NCI-H2196 treated with DMSO at 0.1 percent for 48 hours (cell line): ENCODE measurements at regions not wholly inside any gene's neighbourhood (a gene's known extent, or its start where the extent isn't known, plus 50 kb on each side); places are given as distances from the start of the nearest gene placed in this dataset.

Experiments used
- DNase-seq: peaks from one replicate; lab custom pipeline; 2025; ENCODE audit not compliant: unreplicated experiment; lab: John Stamatoyannopoulos, UW

- DNase-seq, result no peak
Observed at GRCh38 chr6:163834226-163834970, 419.9 kb downstream of the QKI start.

DNA sequence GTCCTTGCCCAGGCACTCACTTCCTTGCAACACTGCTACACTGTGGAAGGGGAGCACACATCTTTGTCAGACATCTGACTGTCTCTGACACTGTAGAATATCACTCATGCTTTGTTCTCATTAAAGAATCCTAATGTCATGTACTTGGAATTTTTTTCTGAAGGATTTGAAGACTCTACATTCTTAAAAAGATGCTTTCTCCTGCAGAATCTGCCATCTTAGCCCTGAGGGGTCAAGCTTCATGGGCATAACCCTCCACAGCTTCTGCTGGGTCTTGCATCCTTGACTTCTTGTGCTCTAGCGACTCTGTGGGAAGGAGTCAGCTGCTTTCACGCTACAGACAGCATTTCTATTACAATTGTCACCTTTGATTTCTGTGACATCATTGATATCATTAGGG lies 417.2 kb downstream of the QKI start:
- no peak for DNase-seq

DNA sequence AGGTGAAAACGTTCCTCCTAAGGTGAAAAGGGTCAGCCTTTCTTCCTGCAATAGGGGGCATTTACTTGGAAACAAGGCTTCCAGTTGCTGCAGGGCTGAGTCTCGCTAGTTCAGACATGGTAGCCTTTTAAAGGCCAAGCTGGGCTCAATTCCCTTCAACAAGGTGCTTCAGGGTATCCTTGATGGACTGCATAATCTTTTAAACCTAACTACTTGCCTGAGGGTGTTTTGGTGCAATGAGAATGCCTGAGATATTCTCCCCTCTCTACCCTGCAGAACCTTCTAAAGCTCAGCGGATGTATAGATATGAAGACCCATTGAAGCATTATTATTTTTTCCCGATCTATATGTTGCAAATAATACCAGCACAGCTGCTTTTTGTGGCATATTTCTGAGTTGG lies 416.1 kb downstream of the QKI start:
- no peak for DNase-seq

- DNase-seq, result no peak
Observed at GRCh38 chr6:163828038-163828795, 413.7 kb downstream of the QKI start.

GRCh38 chr6:163827143-163827542 lies 412.6 kb downstream of the QKI start:
- no peak for DNase-seq

GRCh38 chr6:163826629-163827028 lies 412.1 kb downstream of the QKI start:
- DNase-seq, result no peak

- DNase-seq, result no peak
Observed at GRCh38 chr6:163825033-163825432, 410.5 kb downstream of the QKI start.

GRCh38 chr6:163823577-163823976 lies 409.1 kb downstream of the QKI start:
- no peak for DNase-seq

- no peak for DNase-seq
Observed at GRCh38 chr6:163820745-163821458, 406.4 kb downstream of the QKI start.

DNA sequence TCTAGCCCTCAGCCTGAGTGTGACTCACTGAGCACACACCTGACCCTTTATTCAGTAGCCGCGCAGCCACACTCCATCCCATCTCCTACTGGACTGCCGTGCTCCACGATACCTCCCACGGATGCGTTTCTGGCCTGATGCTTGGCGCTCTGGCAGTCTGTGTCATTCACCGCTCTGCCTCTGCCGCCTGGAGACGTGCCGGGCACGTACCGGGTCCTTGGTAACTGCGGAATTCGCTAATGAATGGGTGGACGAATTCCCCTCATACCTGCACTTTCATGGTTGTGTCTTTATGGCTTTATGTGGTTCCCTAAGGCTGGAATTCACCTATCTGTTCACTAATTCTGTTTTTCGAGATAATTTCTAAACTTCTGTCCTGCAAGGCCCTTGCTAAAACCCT lies 405.7 kb downstream of the QKI start:
- no peak for DNase-seq

DNA sequence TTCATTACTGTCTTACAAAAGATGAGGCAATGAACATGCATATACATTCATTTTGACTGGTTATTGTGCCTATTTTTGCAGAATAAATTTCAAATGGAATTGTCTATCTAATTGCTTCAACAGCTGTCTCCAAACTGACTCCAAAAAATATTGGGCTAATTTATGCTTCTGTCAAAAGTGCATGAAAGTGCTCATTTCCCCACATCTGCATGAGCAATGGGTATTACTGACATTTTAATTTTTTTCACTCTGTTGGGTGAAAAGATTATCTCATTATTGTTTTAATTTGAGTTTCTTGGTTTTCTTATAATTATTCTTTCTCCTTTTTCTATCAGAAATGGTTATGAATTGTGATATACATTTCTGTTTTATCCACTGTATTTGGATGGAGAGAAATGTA lies 404.2 kb downstream of the QKI start:
- DNase-seq, result no peak

- no peak for DNase-seq
Observed at GRCh38 chr6:163816441-163816840, 401.9 kb downstream of the QKI start.

GRCh38 chr6:163815796-163816195 lies 401.3 kb downstream of the QKI start:
- no peak for DNase-seq

GRCh38 chr6:163814494-163815364 lies 400.2 kb downstream of the QKI start:
- no peak for DNase-seq

GRCh38 chr6:163813979-163814493 lies 399.5 kb downstream of the QKI start:
- no peak for DNase-seq

- DNase-seq, result no peak
Observed at GRCh38 chr6:163811317-163811716, 396.8 kb downstream of the QKI start.

- DNase-seq, result no peak
Observed at GRCh38 chr6:163809364-163809763, 394.8 kb downstream of the QKI start.

DNA sequence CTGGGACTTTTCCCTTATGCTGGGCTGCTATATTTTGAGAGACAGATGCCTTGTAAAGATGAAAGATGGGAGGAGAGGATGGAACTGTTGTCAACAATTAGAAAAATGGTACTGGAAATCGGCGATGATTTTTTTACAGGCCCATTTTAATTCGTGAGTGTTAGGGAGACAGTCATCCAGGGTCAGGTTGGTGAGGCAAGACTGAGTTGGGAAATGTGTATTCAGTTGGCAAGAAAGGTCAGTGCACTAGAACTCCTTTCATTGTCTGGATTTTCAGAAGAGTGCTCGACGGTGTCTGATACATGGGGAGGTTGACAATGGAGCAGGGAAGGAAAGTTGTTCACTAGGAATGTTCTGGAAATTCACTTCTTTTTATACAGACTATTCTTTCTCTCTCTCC lies 394.4 kb downstream of the QKI start:
- DNase-seq, result no peak

GRCh38 chr6:163808231-163808630 lies 393.7 kb downstream of the QKI start:
- no peak for DNase-seq

DNA sequence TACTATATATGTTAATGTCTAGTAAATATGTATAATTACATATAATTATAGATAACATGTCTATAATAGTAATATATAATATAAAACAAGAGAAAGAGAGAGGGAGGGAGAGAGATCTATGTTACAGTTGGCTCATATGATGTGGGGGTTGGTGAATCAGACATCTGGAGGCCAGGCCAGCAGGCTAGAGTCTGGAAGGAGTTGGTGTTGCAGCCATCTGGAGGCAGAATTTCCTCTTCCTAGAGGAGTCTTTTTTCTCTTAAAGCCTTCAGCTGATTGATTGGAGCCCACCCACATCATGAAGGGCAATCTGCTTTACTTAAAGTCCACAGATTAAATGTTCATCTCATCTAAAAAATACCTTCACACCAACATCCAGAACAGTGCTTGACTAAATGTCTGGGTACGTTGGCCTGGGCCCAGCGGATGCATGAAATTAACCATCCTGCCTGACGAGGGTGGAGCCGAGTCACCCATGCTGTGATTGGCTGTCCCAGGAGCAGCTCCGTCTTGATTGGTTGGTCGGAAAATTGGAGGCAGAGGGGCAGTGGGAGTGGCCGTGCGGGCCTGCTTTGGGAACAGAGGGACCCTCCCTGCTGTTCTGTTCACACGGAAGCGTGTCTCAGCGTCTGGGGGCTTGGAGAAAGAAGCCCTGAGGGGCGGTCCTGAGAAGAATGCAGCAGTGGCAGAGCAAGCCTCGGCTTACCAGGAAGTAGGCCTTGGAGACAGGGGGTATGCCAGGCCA lies 392.4 kb downstream of the QKI start:
- no peak for DNase-seq
